ENCODE measurements at regions not wholly inside any gene's neighbourhood (a gene's known extent, or its start where the extent isn't known, plus 50 kb on each side); places are given as distances from the start of the nearest gene placed in this dataset.

DNA sequence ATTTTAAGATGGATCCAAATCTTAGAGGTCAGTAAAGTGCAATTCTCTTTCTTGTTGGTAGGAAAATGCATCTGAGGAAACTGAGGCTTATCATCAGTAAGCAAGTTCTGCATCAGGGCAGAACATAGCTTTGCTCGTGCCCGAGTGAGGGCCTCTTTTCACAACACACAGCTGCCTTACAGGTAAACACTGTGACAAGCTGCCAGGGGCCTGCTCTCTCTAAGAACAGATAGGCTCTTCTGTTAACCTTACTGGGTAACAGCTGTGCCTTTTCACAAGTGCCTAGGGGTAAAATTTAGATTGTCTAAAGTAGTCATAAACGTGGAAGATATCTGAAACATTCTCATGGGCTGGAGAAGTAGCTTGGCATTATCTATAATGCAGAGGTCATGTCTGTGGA is 118.1 kb downstream of the C3orf38 start:
- Histone ChIP-seq H3K27me3 (no peaks in the 10 kb centered on the region; the same call in none of the 2 replicates), H3K9me3 (no peaks in the 10 kb centered on the region), H3K4me3 (ENCODE audit: low read depth, low read length) (no peak overlapping the region), H3K4me1 (no peaks in the 10 kb centered on the region), H3K36me3 (no peaks in the 10 kb centered on the region)
- TF ChIP-seq, protein P1, sequence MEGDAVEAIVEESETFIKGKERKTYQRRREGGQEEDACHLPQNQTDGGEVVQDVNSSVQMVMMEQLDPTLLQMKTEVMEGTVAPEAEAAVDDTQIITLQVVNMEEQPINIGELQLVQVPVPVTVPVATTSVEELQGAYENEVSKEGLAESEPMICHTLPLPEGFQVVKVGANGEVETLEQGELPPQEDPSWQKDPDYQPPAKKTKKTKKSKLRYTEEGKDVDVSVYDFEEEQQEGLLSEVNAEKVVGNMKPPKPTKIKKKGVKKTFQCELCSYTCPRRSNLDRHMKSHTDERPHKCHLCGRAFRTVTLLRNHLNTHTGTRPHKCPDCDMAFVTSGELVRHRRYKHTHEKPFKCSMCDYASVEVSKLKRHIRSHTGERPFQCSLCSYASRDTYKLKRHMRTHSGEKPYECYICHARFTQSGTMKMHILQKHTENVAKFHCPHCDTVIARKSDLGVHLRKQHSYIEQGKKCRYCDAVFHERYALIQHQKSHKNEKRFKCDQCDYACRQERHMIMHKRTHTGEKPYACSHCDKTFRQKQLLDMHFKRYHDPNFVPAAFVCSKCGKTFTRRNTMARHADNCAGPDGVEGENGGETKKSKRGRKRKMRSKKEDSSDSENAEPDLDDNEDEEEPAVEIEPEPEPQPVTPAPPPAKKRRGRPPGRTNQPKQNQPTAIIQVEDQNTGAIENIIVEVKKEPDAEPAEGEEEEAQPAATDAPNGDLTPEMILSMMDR (IDR thresholded peaks at IDR 0.05; ENCODE audit: low read depth, low read length), result no peak
- no peak for DNase-seq

DNA sequence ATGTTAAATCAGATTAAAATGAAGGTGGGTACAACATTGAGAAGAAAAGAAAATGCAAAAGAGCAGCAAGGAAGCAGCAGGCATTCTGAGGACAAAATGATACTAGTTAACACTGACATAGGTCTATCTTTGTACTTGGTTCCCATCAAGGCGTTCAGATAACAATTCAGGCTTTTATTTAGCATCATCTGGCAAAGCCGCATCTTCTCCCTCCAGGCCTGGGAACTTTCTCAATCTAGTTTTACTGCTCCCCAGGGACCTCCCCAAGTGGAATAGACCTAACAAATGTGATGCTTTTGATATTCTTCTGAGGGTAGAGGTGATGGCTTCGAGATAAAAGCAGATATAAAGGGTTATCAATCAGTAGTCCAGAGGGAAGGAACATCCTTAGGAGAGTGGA is 130.6 kb downstream of the C3orf38 start:
- no peaks in the 10 kb centered on the region for H3K36me3 ChIP-seq
- H3K27me3 ChIP-seq, result no peaks in the 10 kb centered on the region
- no peak overlapping the region for H3K4me3 ChIP-seq (ENCODE audit: low read depth, low read length)
- H3K4me1 ChIP-seq, result no peaks in the 10 kb centered on the region
- TF ChIP-seq, protein P1 (IDR thresholded peaks at IDR 0.05; ENCODE audit: low read depth, low read length), result no peak
- no peaks in the 10 kb centered on the region for H3K9me3 ChIP-seq
- no peak for DNase-seq

DNA sequence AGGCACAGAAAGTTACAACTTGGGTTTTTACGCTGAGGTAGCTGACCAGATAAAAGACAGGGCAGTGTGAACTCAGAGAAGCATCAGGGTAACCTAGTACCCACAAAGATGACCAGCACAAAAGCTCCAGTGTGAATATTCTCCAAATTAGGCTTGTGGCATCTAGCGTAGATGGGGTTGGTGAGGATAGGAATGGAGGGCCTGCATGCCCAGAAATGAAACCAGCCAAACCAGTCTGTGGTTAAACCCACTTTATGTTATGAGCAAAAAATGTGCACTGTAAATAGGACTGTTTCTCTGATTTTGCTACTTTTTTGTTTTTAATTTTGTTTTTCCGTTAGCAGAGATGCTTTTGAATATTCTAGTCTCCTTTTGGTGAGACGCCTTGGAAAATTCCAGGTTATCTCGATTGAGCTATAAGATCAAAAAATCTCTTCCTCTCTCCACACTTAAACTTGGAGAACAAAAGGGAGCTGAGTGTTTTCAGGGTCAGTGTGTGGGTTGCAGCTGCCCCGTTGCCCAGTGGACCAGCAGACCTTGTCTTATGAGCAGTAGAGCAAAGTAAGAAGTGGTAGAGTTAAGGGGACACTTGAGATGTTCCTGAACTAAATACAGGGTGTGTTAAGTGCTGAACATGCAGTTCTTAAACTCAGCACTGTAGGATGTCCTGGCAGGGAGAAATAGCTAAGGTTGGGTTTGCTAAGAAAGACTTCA is 132.9 kb downstream of the C3orf38 start:
- H3K4me3 ChIP-seq (ENCODE audit: low read depth, low read length), result no peak overlapping the region
- no peaks in the 10 kb centered on the region for H3K9me3 ChIP-seq
- DNase-seq, result no peak
- TF ChIP-seq, protein P1 (IDR thresholded peaks at IDR 0.05; ENCODE audit: low read depth, low read length), result no peak
- H3K36me3 ChIP-seq, result no peaks in the 10 kb centered on the region
- no peaks in the 10 kb centered on the region for H3K27me3 ChIP-seq
- no peaks in the 10 kb centered on the region for H3K4me1 ChIP-seq

DNA sequence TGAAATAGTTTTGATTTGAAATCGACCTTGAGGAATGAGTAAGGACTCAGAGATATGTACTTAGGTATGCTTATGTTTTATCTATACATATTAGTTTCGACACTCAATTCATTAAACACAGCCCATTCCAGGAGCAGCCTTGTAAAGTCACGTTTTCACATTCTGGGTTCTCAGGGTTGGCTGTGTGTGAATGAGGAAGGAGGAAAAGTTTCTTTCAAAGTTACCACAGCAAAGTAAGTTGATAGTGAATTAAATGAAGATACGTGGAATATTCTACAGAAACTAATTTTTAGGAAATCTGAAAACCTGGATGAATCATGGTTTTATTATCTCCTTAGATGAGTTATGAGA is 133.5 kb downstream of the C3orf38 start:
- DNase-seq, result no peak
- Histone ChIP-seq H3K4me1 (no peaks in the 10 kb centered on the region), H3K27me3 (no peaks in the 10 kb centered on the region), H3K36me3 (no peaks in the 10 kb centered on the region), H3K9me3 (no peaks in the 10 kb centered on the region), H3K4me3 (ENCODE audit: low read depth, low read length) (no peak overlapping the region)
- TF ChIP-seq, protein P1 (IDR thresholded peaks at IDR 0.05; ENCODE audit: low read depth, low read length), result no peak

DNA sequence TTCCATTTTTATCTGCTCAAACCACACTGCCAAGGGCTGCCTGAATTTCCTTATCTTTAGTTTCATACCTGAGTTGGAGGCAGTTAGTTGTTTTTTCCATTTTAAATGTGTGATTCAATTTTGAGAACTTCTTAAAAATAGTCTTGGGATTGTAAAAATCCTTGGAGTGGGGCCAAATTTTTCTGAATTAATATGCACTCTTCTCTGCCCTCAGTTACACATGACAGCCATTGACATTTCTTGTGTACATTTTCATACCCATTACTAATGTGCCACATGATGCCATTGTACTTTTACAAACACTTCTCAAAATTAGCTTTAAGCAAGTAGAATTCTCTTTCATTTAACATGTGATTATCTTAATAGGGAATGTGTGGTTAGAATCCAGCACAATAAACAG is 141.7 kb downstream of the C3orf38 start:
- Histone ChIP-seq H3K4me1 (no peaks in the 10 kb centered on the region), H3K36me3 (no peaks in the 10 kb centered on the region), H3K9me3 (no peaks in the 10 kb centered on the region), H3K27me3 (no peaks in the 10 kb centered on the region), H3K4me3 (ENCODE audit: low read depth, low read length) (no peak overlapping the region)
- TF ChIP-seq, protein P1 (IDR thresholded peaks at IDR 0.05; ENCODE audit: low read depth, low read length), result no peak
- no peak for DNase-seq

DNA sequence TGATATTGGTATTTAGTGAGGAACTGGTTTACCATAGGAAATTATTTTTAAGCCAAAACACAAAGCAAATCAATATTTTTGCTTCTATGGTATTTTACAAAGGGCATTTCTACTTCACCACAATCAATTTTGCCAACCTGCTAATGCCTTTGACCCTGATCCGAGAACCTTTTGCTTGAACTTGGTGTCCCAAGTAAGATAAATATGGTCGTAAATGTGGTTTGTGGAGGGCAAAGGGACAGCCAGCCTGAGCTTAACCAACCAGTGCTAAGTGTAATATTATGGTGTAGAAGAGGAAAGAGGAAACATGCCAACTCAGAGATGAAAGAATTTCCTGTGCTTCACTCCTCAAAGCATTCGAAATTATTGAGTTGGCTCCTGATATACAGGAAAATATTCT is 148.4 kb downstream of the C3orf38 start:
- no peak for DNase-seq
- Histone ChIP-seq H3K4me1 (no peaks in the 10 kb centered on the region), H3K36me3 (no peaks in the 10 kb centered on the region), H3K4me3 (ENCODE audit: low read depth, low read length) (no peak overlapping the region), H3K9me3 (no peaks in the 10 kb centered on the region), H3K27me3 (no peaks in the 10 kb centered on the region)
- TF ChIP-seq, protein P1 (IDR thresholded peaks at IDR 0.05; ENCODE audit: low read depth, low read length), result no peak

Data from BE2C (cell line).